ENCODE measurements at regions not wholly inside any gene's neighbourhood (a gene's known extent, or its start where the extent isn't known, plus 50 kb on each side); places are given as distances from the start of the nearest gene placed in this dataset.

GRCh38 chr5:135212361-135213026 is 178.5 kb upstream of the PITX1 start:
- H3K4me3 ChIP-seq (ENCODE audit: control insufficient read depth, low read depth, low read length) = no peak overlapping the region
- no peak for TF ChIP-seq CTCF (IDR thresholded peaks at IDR 0.05; ENCODE audit: control insufficient read depth, insufficient read depth, low read depth, low read length, missing control alignments)
- DNase-seq (ENCODE audit: low read depth) = no peak

GRCh38 chr5:135211791-135212190 is 177.8 kb upstream of the PITX1 start:
- no peak overlapping the region for H3K4me3 ChIP-seq (ENCODE audit: control insufficient read depth, low read depth, low read length)
- TF ChIP-seq CTCF (IDR thresholded peaks at IDR 0.05; ENCODE audit: control insufficient read depth, insufficient read depth, low read depth, low read length, missing control alignments) = no peak
- no peak for DNase-seq (ENCODE audit: low read depth)

GRCh38 chr5:135211083-135211790 is 177.2 kb upstream of the PITX1 start:
- H3K4me3 ChIP-seq (ENCODE audit: control insufficient read depth, low read depth, low read length) = no peak overlapping the region
- no peak for DNase-seq (ENCODE audit: low read depth)
- no peak for TF ChIP-seq CTCF (IDR thresholded peaks at IDR 0.05; ENCODE audit: control insufficient read depth, insufficient read depth, low read depth, low read length, missing control alignments)

GRCh38 chr5:135210286-135211055 is 176.4 kb upstream of the PITX1 start:
- H3K4me3 ChIP-seq (ENCODE audit: control insufficient read depth, low read depth, low read length) = no peak overlapping the region
- TF ChIP-seq CTCF (IDR thresholded peaks at IDR 0.05; ENCODE audit: control insufficient read depth, insufficient read depth, low read depth, low read length, missing control alignments) = no peak
- DNase-seq (ENCODE audit: low read depth) = no peak

- DNase-seq (ENCODE audit: low read depth) = peak; percentile 87
- TF ChIP-seq CTCF (IDR thresholded peaks at IDR 0.05; ENCODE audit: control insufficient read depth, insufficient read depth, low read depth, low read length, missing control alignments) = peak; percentile 57
- H3K4me3 ChIP-seq (ENCODE audit: control insufficient read depth, low read depth, low read length) = no peak overlapping the region
Measured at GRCh38 chr5:135208903-135209721, 175.1 kb upstream of the PITX1 start.

- TF ChIP-seq CTCF (IDR thresholded peaks at IDR 0.05; ENCODE audit: control insufficient read depth, insufficient read depth, low read depth, low read length, missing control alignments) = no peak
- H3K4me3 ChIP-seq (ENCODE audit: control insufficient read depth, low read depth, low read length) = no peak overlapping the region
- DNase-seq (ENCODE audit: low read depth) = no peak
Measured at GRCh38 chr5:135208555-135208902, 174.5 kb upstream of the PITX1 start.
